HL-60 (cell line): ENCODE measurements at regions not wholly inside any gene's neighbourhood (a gene's known extent, or its start where the extent isn't known, plus 50 kb on each side); places are given as distances from the start of the nearest gene placed in this dataset.
"Not testable (repeated sequence)": the region's sequence is repeated elsewhere in the genome, so short reads cannot be mapped to it uniquely, and the experiment has no call there.

ENCODE experiments used
- DNase-seq, 2 experiments: peaks; one replicate each; pipeline ENCODE4 v3.0.0-alpha.2; 2010 to 2020; ENCODE audit warnings: low read depth in 1 of 2, low spot score in 1 of 2
- H3K27ac ChIP-seq: fragments of 250-450 bp; sonication (Bioruptor Pico); replicated peaks from 2 replicates; pipeline ENCODE4 v1.5.1; 2020; ENCODE audit warnings: mild to moderate bottlenecking, moderate library complexity
- H3K27me3 ChIP-seq: fragments of 250-450 bp; sonication (Bioruptor Pico); 2 replicates; pipeline ENCODE4 v1.5.1; 2021; ENCODE audit warnings: mild to moderate bottlenecking, moderate library complexity; ENCODE audit not compliant: insufficient read depth, poor library complexity, severe bottlenecking
- H3K4me3 ChIP-seq: replicated peaks from 2 replicates; pipeline ENCODE4 v1.5.1; 2011; ENCODE audit warnings: mild to moderate bottlenecking, control low read depth, low read length; ENCODE audit not compliant: insufficient read depth
- CTCF ChIP-seq: IDR thresholded peaks from one replicate; pipeline ENCODE4 v1.5.1; 2011; ENCODE audit warnings: low read length, control low read depth, inconsistent platforms; ENCODE audit not compliant: insufficient read depth
- GABPA ChIP-seq: IDR thresholded peaks from 2 replicates; pipeline ENCODE4 v1.6.1; 2012; ENCODE audit warnings: low read depth
- POLR2AphosphoS5 ChIP-seq: IDR thresholded peaks from 2 replicates; pipeline ENCODE4 v1.6.1; 2012; ENCODE audit warnings: low read depth
- SPI1 ChIP-seq: IDR thresholded peaks from 2 replicates; pipeline ENCODE4 v1.6.1; 2012; ENCODE audit warnings: low read depth, mild to moderate bottlenecking, borderline replicate concordance
- TF ChIP-seq, protein P1 (sequence below): IDR thresholded peaks from 2 replicates; pipeline ENCODE4 v1.6.1; 2012; ENCODE audit warnings: low read depth; ENCODE audit not compliant: insufficient replicate concordance

GRCh38 chr12:82300611-82301010 is 57.6 kb downstream of the CCDC59 start:
- no peak overlapping the region for H3K4me3 ChIP-seq
- H3K27ac ChIP-seq: no peak overlapping the region
- H3K27me3 ChIP-seq: no peaks in the 10 kb centered on the region
- no peak for DNase-seq
- TF ChIP-seq POLR2AphosphoS5 (no peak), SPI1 (no peak), GABPA (no peak), CTCF (no peak)
- TF ChIP-seq, protein P1, sequence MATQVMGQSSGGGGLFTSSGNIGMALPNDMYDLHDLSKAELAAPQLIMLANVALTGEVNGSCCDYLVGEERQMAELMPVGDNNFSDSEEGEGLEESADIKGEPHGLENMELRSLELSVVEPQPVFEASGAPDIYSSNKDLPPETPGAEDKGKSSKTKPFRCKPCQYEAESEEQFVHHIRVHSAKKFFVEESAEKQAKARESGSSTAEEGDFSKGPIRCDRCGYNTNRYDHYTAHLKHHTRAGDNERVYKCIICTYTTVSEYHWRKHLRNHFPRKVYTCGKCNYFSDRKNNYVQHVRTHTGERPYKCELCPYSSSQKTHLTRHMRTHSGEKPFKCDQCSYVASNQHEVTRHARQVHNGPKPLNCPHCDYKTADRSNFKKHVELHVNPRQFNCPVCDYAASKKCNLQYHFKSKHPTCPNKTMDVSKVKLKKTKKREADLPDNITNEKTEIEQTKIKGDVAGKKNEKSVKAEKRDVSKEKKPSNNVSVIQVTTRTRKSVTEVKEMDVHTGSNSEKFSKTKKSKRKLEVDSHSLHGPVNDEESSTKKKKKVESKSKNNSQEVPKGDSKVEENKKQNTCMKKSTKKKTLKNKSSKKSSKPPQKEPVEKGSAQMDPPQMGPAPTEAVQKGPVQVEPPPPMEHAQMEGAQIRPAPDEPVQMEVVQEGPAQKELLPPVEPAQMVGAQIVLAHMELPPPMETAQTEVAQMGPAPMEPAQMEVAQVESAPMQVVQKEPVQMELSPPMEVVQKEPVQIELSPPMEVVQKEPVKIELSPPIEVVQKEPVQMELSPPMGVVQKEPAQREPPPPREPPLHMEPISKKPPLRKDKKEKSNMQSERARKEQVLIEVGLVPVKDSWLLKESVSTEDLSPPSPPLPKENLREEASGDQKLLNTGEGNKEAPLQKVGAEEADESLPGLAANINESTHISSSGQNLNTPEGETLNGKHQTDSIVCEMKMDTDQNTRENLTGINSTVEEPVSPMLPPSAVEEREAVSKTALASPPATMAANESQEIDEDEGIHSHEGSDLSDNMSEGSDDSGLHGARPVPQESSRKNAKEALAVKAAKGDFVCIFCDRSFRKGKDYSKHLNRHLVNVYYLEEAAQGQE: no peak

DNA sequence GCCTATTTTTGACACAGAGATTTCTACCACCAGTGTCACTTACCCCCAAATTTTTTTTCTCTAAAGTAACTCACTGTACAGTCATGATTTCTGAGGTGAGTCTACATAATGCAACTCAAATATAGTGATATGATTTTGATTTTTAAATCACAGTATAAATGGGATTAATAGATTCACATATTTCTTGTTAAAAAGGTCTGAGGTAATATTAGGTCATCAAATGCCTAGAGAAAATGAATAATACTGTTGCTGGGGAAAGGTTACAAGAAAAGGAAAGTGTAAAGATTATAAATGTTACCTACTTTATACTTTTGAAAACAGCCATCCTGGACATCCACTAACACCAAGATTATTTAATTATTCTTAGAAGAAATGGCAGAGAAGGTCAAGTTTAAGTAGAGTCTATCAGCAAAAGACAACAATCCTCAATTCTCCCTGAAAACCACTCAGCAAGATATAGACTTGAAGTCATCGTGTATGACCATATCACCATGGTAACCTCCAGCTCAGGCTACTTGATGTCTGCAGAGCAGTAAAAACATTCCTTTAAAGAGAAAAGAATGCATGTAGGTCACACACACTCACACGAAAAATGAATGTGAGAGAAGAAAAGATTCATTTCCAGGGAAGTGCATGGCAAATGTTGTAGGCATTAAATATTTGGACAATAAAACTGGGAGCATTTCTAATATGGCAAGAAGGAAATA is 58.7 kb downstream of the CCDC59 start:
- DNase-seq: no peak
- Histone ChIP-seq H3K4me3 (no peak overlapping the region), H3K27me3 (no peaks in the 10 kb centered on the region), H3K27ac (no peak overlapping the region)
- TF ChIP-seq POLR2AphosphoS5 (no peak), CTCF (no peak), GABPA (no peak), SPI1 (no peak)
- TF ChIP-seq, protein P1: no peak

DNA sequence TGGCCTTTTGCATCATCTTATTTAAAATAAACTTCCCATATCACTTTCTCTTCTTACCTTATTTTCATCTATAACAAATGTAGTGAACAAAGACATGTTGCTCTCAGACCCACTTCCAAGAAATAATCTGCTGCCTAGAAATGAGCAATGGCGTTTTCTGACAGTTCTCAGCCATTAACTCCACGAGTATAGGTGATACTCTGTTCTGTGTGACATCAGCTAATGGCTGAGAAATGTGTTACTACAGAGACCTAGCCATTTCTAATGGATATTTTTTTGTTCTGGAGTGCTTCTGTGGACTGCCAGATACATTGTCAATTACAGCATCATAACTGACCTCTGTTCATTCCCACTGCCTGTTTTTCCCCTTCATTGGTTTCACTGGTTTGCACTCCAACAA is 67.8 kb downstream of the CCDC59 start:
- DNase-seq: no peak
- Histone ChIP-seq H3K4me3 (no peak overlapping the region), H3K27me3 (no peaks in the 10 kb centered on the region), H3K27ac (no peak overlapping the region)
- TF ChIP-seq GABPA (no peak), CTCF (no peak), SPI1 (no peak), POLR2AphosphoS5 (no peak)
- TF ChIP-seq, protein P1: no peak

- not testable (repeated sequence) for H3K27ac ChIP-seq, H3K4me3 ChIP-seq, H3K27me3 ChIP-seq, DNase-seq
Observed at GRCh38 chr12:82281335-82281734, 76.9 kb downstream of the CCDC59 start.
